Hindlimb muscle (tissue), 1 donor: ENCODE measurements at regions not wholly inside any gene's neighbourhood (a gene's known extent, or its start where the extent isn't known, plus 50 kb on each side); places are given as distances from the start of the nearest gene placed in this dataset.

ENCODE experiments used
- DNase-seq: peaks from one replicate; pipeline ENCODE4 v3.0.0-alpha.2; 2013

DNA sequence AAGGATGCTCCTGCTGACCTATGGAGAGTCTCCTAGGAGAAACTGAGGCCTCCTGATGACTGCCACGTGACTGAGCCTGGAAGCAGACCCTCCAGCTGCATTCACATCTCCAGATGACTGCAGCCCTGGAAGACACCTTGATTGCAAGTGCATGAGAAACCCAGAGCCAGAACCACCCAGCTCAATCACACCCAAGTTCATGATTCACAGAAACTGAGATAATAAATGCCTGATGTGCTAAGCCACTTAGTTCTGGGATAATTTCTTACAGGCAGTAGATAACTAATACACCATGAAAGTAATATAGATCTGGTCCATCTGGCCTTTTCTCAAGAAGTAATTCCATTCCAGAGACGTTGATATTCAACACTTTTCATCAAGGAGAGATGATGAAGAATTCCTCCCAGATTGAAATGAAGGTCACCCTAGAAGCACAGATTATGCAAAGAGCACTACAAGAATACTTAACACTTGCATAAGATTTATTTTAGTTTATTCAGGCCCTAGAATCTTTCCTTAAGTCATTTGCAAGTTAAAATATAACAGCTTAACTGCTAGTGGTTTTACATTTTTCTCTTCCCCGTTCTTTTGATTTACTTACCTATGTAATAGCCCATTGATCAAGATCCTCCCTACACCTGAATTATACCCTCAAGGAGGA lies 208.2 kb upstream of the INHBA start:
- no peak for DNase-seq

DNA sequence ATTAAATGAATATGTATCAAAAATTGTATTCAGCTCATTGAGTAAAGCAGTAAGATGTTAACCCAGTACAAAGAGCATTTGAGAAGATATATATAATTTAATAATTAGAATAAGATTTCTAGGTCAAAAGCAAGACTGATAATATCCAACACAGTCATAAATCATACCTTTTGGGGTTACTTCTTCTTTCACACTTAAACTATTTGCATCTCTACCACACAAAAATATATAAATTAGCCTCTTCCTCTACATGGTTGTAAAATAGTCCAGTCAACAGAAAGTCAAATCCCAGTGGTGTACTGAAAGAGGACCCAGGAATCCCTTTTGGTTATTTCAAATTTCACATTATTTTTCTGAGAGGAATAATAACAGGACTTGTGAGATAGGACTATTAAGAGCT lies 204.6 kb upstream of the INHBA start:
- DNase-seq: no peak

DNA sequence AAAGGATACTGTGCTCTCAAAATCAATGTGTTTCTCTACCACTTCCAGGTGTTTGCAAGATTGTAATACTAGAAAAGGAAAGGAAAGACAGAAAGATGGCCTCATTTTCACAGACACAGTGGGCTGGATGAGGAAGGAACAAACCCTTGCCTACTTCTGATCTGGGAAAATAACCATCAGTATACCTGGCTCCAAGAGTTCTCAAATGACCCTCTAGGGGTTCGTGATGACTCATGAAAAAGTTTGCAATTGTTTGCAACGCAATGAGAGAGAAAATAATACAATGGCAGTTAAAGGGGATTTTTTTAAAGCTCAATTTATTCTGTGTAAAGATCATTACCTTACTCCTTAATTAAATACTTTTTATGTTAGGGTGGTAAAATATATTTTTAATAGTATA lies 197.6 kb upstream of the INHBA start:
- no peak for DNase-seq

GRCh38 chr7:41899823-41900433 lies 197.0 kb upstream of the INHBA start:
- DNase-seq: no peak

- DNase-seq: no peak
Observed at GRCh38 chr7:41893656-41894055, 190.8 kb upstream of the INHBA start.

GRCh38 chr7:41892356-41893100 lies 189.6 kb upstream of the INHBA start:
- DNase-seq: no peak

DNA sequence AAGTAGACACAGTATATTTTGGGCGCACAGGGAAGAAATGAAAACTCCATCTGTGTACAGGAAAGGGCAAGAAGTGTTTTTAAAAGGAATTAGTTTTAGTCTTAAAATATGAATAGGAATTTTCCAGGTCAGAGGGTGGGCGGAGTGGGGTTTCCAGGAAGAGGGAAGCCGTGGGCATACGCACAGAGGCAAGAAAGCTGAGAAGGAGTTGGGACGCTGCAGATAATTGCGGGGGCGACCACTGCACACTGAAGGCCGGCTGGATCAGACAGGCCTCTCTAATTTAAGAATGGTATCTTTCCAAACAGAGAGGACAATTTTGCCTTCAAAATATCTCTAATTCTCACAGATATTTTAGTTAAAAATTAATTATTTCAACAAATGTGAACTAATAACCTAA lies 189.1 kb upstream of the INHBA start:
- DNase-seq: no peak

- DNase-seq: peak; percentile 61
Observed at GRCh38 chr7:41890631-41891274, 187.9 kb upstream of the INHBA start.

DNA sequence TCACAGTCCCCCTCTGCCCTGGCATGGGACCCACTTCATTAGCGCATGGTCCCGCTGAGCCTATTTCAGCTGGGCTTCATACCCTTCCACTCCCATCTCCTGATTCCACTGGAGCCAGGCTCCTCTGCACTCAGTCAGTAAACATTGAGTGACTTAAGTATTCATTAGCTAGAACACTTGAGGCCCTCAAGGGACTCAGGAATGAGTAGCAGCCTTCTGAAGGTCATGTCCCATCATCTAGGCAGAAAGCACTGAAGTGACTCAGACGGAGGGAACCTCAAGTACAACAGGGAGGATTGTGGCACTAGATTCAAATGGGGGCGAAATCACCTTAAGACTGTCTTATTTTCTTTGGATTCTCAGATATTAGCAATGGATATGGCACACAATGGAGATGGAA lies 186.6 kb upstream of the INHBA start:
- DNase-seq: no peak

DNA sequence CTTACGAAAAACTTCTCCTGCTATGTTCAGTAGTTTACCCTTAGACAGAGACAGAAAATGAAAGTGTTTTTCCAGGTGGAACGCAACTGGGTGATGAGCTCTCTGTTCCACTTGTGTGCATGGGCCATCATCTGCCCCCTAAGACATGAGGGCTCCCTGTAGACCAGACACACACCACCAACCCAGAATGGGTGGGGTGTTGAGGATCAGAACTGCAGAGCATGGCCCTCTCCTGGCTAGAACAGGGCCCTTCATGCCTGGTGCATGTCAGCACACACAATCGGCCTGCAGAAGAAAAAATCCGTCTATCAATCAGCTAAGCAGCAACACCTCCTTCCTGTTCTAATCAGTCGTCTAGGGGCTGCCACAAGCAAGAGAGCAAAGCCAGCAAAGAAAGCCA lies 186.2 kb upstream of the INHBA start:
- no peak for DNase-seq

DNA sequence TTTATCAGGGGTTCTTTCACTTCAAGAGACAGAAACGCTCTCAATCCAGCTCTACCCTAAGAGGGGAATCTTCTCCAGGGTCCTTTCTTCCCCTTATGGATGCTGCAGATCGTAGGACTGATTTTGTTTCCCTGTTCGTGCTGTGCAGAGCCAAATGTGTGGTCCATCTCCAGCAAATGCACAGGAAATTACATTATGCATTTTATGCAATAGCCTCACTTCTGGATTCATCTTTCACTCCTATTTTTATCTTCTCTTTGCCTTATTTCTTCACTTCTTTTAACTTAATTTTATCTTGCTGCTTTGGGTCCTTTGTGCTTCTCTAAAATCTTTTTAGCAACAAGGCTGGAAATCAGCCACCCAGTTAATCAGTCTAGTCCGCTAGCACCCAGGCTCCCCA lies 184.5 kb upstream of the INHBA start:
- no peak for DNase-seq

- DNase-seq: peak; percentile 73
Observed at GRCh38 chr7:41886901-41887311, 184.0 kb upstream of the INHBA start.

DNA sequence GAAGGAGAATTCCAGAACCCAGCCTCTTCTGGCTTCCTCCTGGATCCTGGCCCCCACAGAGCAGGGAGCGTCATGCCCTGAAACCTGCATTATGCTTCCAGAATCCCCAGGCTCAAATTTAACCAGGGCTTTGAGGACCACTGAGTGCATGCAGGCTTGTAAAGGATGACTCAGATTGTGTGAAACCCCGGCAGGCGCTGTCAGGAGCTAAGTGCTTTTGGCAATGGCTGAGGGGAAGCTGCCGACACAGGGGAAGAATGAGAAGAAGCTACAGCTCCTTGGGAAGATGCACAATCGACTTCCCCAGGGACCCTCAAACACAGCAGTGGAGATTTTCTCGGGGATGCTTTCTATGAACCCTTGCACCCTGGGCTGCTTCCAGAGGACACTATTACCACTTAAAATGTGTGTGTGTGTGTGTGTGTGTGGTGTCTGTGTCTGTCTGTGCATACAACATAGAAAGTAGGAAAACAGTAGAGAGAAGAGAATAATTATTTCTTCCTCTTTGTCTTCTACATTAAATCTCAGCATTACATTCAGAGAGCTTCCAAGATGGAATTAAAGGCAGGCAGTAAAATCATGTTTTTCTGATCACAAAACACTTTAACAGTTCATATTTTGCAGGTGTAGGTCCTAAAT lies 183.5 kb upstream of the INHBA start:
- peak; percentile 76 for DNase-seq

GRCh38 chr7:41885748-41886147 lies 182.9 kb upstream of the INHBA start:
- no peak for DNase-seq

GRCh38 chr7:41885078-41885477 lies 182.2 kb upstream of the INHBA start:
- DNase-seq: no peak

GRCh38 chr7:41882745-41883420 lies 180.0 kb upstream of the INHBA start:
- no peak for DNase-seq

DNA sequence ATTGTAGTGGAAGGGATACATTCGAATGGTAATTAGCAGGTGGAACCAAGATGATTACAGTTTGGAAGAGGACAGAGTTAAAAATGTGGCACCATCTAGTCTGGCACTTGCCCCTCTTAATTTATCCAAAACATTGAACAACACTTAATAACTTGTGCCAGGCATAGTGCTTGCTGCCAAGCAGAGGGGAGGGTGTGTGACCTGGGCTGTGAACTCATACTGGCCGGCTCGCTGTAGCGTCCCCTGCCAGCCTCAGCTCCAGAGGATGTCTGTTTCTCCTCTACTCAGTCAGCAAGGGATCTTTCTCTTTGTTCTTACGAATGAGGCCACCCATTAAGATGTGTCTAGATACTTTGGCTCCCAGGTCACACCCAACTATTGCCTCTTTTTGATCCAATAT lies 179.4 kb upstream of the INHBA start:
- DNase-seq: no peak

GRCh38 chr7:41881331-41882130 lies 178.6 kb upstream of the INHBA start:
- no peak for DNase-seq

GRCh38 chr7:41880107-41880506 lies 177.2 kb upstream of the INHBA start:
- DNase-seq: no peak

DNA sequence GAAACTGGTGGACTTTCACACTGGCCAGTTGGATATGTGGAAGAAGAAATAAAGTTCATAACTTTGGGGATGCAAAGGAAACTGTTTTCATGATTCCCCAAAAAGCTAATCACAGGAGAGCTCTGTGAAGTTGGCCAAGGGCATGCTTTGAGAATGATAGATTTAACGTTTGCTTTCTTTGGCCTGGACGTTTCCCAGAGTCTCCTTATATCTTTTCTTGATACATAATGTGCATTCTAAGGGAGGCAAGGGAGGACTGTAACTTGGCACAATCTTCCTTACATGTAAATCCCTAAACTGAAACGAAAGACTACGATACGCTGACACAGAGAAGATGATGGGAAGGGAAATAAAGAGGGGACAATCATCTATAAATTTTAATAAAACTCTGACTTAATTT lies 176.5 kb upstream of the INHBA start:
- DNase-seq: no peak
